ENCODE measurements at regions not wholly inside any gene's neighbourhood (a gene's known extent, or its start where the extent isn't known, plus 50 kb on each side); places are given as distances from the start of the nearest gene placed in this dataset.

GRCh38 chr13:62432906-62433305 is 1017.3 kb upstream of the PCDH20 start (continued):
- TF ChIP-seq, protein P1, sequence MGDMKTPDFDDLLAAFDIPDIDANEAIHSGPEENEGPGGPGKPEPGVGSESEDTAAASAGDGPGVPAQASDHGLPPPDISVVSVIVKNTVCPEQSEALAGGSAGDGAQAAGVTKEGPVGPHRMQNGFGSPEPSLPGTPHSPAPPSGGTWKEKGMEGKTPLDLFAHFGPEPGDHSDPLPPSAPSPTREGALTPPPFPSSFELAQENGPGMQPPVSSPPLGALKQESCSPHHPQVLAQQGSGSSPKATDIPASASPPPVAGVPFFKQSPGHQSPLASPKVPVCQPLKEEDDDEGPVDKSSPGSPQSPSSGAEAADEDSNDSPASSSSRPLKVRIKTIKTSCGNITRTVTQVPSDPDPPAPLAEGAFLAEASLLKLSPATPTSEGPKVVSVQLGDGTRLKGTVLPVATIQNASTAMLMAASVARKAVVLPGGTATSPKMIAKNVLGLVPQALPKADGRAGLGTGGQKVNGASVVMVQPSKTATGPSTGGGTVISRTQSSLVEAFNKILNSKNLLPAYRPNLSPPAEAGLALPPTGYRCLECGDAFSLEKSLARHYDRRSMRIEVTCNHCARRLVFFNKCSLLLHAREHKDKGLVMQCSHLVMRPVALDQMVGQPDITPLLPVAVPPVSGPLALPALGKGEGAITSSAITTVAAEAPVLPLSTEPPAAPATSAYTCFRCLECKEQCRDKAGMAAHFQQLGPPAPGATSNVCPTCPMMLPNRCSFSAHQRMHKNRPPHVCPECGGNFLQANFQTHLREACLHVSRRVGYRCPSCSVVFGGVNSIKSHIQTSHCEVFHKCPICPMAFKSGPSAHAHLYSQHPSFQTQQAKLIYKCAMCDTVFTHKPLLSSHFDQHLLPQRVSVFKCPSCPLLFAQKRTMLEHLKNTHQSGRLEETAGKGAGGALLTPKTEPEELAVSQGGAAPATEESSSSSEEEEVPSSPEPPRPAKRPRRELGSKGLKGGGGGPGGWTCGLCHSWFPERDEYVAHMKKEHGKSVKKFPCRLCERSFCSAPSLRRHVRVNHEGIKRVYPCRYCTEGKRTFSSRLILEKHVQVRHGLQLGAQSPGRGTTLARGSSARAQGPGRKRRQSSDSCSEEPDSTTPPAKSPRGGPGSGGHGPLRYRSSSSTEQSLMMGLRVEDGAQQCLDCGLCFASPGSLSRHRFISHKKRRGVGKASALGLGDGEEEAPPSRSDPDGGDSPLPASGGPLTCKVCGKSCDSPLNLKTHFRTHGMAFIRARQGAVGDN (CRISPR knock-in tag; IDR thresholded peaks at IDR 0.05) = no peak
- no peak for TF ChIP-seq ZNF746 (CRISPR knock-in tag; IDR thresholded peaks at IDR 0.05)
- TF ChIP-seq PPARG (CRISPR knock-in tag; conservative IDR thresholded peaks at IDR 0.05) = no peak
- TF ChIP-seq AGO1 (IDR thresholded peaks at IDR 0.05; ENCODE audit: low read depth, low read length, poor library complexity, severe bottlenecking) = no peak
- TF ChIP-seq, protein P2, sequence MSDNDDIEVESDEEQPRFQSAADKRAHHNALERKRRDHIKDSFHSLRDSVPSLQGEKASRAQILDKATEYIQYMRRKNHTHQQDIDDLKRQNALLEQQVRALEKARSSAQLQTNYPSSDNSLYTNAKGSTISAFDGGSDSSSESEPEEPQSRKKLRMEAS (IDR thresholded peaks at IDR 0.05) = no peak
- no peak for TF ChIP-seq ZNF253 (CRISPR knock-in tag; IDR thresholded peaks at IDR 0.05; ENCODE audit: borderline replicate concordance)
- no peak for TF ChIP-seq GABPB1 (CRISPR knock-in tag; IDR thresholded peaks at IDR 0.05)
- no peak for TF ChIP-seq MTF2 (CRISPR knock-in tag; IDR thresholded peaks at IDR 0.05; ENCODE audit: borderline replicate concordance)
- no peak for TF ChIP-seq REL (CRISPR knock-in tag; conservative IDR thresholded peaks at IDR 0.05)
- TF ChIP-seq, protein P3, sequence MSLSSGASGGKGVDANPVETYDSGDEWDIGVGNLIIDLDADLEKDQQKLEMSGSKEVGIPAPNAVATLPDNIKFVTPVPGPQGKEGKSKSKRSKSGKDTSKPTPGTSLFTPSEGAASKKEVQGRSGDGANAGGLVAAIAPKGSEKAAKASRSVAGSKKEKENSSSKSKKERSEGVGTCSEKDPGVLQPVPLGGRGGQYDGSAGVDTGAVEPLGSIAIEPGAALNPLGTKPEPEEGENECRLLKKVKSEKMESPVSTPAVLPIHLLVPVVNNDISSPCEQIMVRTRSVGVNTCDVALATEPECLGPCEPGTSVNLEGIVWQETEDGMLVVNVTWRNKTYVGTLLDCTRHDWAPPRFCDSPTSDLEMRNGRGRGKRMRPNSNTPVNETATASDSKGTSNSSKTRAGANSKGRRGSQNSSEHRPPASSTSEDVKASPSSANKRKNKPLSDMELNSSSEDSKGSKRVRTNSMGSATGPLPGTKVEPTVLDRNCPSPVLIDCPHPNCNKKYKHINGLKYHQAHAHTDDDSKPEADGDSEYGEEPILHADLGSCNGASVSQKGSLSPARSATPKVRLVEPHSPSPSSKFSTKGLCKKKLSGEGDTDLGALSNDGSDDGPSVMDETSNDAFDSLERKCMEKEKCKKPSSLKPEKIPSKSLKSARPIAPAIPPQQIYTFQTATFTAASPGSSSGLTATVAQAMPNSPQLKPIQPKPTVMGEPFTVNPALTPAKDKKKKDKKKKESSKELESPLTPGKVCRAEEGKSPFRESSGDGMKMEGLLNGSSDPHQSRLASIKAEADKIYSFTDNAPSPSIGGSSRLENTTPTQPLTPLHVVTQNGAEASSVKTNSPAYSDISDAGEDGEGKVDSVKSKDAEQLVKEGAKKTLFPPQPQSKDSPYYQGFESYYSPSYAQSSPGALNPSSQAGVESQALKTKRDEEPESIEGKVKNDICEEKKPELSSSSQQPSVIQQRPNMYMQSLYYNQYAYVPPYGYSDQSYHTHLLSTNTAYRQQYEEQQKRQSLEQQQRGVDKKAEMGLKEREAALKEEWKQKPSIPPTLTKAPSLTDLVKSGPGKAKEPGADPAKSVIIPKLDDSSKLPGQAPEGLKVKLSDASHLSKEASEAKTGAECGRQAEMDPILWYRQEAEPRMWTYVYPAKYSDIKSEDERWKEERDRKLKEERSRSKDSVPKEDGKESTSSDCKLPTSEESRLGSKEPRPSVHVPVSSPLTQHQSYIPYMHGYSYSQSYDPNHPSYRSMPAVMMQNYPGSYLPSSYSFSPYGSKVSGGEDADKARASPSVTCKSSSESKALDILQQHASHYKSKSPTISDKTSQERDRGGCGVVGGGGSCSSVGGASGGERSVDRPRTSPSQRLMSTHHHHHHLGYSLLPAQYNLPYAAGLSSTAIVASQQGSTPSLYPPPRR (CRISPR knock-in tag; IDR thresholded peaks at IDR 0.05; ENCODE audit: borderline replicate concordance) = no peak
